GM12878 (cell line): ENCODE measurements at regions not wholly inside any gene's neighbourhood (a gene's known extent, or its start where the extent isn't known, plus 50 kb on each side); places are given as distances from the start of the nearest gene placed in this dataset.

Experiments
- ATAC-seq: fragments of 200-7000 bp; cut with Tn5 transposase; 3 replicates; pipeline ENCODE4 v1.9.1; 2020; ENCODE audit warnings: mild to moderate bottlenecking, moderate library complexity
- BruUV-seq: library from RNA; stranded (reverse); fragments of 400-500 nt; replicated peaks from 2 replicates; lab custom pipeline; 2021; lab: Mats Ljungman, UMichigan
- CTCF ChIA-PET: fragments of 300-600 bp; sonication (Branson Sonifier 250); formaldehyde crosslinking; extraction: SDS; loops from one replicate; lab custom pipeline; 2021; ENCODE audit warnings: inconsistent platforms; lab: Yijun Ruan, JAX
- POLR2A ChIA-PET: fragments of 350-600 bp; formaldehyde crosslinking; extraction: SDS; loops from one replicate; lab custom pipeline; 2021; ENCODE audit warnings: inconsistent platforms; lab: Charles Lee
- RAD21 ChIA-PET: fragments of 300-600 bp; sonication (Branson Sonifier 250); formaldehyde crosslinking; loops from one replicate; lab custom pipeline; 2023; ENCODE audit warnings: antibody characterized with exemption; ENCODE audit not compliant: unreplicated experiment; lab: Charles Lee
- SMC1A ChIA-PET: fragments of 300-600 bp; sonication (Branson Sonifier 250); formaldehyde crosslinking; loops from one replicate; lab custom pipeline; 2023; ENCODE audit not compliant: unreplicated experiment, uncharacterized antibody; lab: Charles Lee
- DNase-seq: peaks from one replicate; pipeline ENCODE4 v3.0.0-alpha.2; 2011; ENCODE audit warnings: low read depth, low spot score
- FAIRE-seq: peaks from 3 replicates; lab custom pipeline; 2011; peaks lifted over from hg19 to GRCh38; lab: Jason Lieb, UNC
- H2AFZ ChIP-seq: 2 replicates; pipeline ENCODE4 v1.6.0; 2011; ENCODE audit warnings: low read depth, low read length, control low read depth; ENCODE audit not compliant: control insufficient read depth
- H3K27ac ChIP-seq: 2 replicates; pipeline ENCODE4 v1.5.1; 2011; ENCODE audit warnings: control low read depth; ENCODE audit not compliant: control insufficient read depth, insufficient read depth
- H3K27me3 ChIP-seq, 2 experiments: replicated peaks in 1 of 2; 2 replicates each; pipeline versions ENCODE4 v1.6.0 to v1.6.1; 2011; ENCODE audit warnings: low read length in 1 of 2; ENCODE audit not compliant: control insufficient read depth in 2 of 2, insufficient read depth in 2 of 2
- H3K36me3 ChIP-seq, 2 experiments: 2 replicates each; pipeline ENCODE4 v1.5.1; 2011; ENCODE audit warnings: low read length in 1 of 2; ENCODE audit not compliant: control insufficient read depth in 2 of 2, insufficient read depth in 2 of 2
- H3K4me1 ChIP-seq: 2 replicates; pipeline ENCODE4 v1.6.1; 2011; ENCODE audit warnings: mild to moderate bottlenecking, low read length, moderate library complexity, mixed read lengths; ENCODE audit not compliant: control insufficient read depth, insufficient read depth
- H3K4me2 ChIP-seq: 2 replicates; pipeline ENCODE4 v1.6.0; 2011; ENCODE audit warnings: control low read depth; ENCODE audit not compliant: control insufficient read depth, insufficient read depth
- H3K4me3 ChIP-seq: fragments of 200-600 bp; sonication (generic); 2 replicates; pipeline ENCODE4 v1.5.1; 2016
- H3K79me2 ChIP-seq: 2 replicates; pipeline ENCODE4 v1.6.0; 2011; ENCODE audit warnings: low read length; ENCODE audit not compliant: control insufficient read depth, insufficient read depth
- H3K9ac ChIP-seq: 2 replicates; pipeline ENCODE4 v1.8.0; 2011; ENCODE audit warnings: low read length, control low read depth, mixed read lengths; ENCODE audit not compliant: control insufficient read depth, insufficient read depth
- H3K9me3 ChIP-seq: replicated peaks from 3 replicates; pipeline ENCODE4 v1.5.1; 2011; ENCODE audit warnings: mild to moderate bottlenecking, low read length; ENCODE audit not compliant: control insufficient read depth, insufficient read depth
- H4K20me1 ChIP-seq: 2 replicates; pipeline ENCODE4 v1.6.0; 2011; ENCODE audit not compliant: control insufficient read depth, insufficient read depth
- ATF7 ChIP-seq: fragments of 450-650 bp; IDR thresholded peaks from 2 replicates; pipeline ENCODE4 v1.6.1; 2016; ENCODE audit warnings: low read depth, mild to moderate bottlenecking
- BHLHE40 ChIP-seq, 2 experiments: fragments of 450-650 bp in 1 of 2; IDR thresholded peaks; 2 replicates each; pipeline ENCODE4 v1.6.1; 2011 to 2017; ENCODE audit warnings: low read depth in 2 of 2, borderline replicate concordance in 1 of 2, improper control_type of control experiment in 1 of 2, low read length in 1 of 2, mild to moderate bottlenecking in 1 of 2
- NBN ChIP-seq: fragments of 450-650 bp; IDR thresholded peaks from 2 replicates; pipeline ENCODE4 v1.6.1; 2016
- POLR2A ChIP-seq: IDR thresholded peaks from 2 replicates; pipeline ENCODE4 v1.6.1; 2011; ENCODE audit warnings: low read depth, mild to moderate bottlenecking, low read length
- POLR2AphosphoS2 ChIP-seq: IDR thresholded peaks from 2 replicates; pipeline ENCODE4 v1.6.1; 2011; ENCODE audit warnings: low read depth, mild to moderate bottlenecking, low read length, improper control_type of control experiment, moderate library complexity
- SRF ChIP-seq, 2 experiments: IDR thresholded peaks; 2 replicates each; pipeline ENCODE4 v1.6.1; 2011; ENCODE audit warnings: low read depth in 2 of 2, low read length in 2 of 2, mild to moderate bottlenecking in 1 of 2, moderate library complexity in 1 of 2
- YBX1 ChIP-seq: fragments of 450-650 bp; IDR thresholded peaks from 2 replicates; pipeline ENCODE4 v1.6.1; 2016; ENCODE audit warnings: antibody characterized with exemption
- WGBS: methylation state at CpG from one replicate; pipeline ENCODE4 v1.1.6; 2016; ENCODE audit warnings: low lambda C conversion rate; ENCODE audit not compliant: insufficient replicate concordance, insufficient coverage; ENCODE audit errors: missing lambda C conversion rate; 5-methylcytosine and 5-hydroxymethylcytosine counted together
- in situ Hi-C: fragments of 300-500 bp; cut with MboI; formaldehyde crosslinking; loops from 9 replicates; pipeline ENCODE4 v1.14.3; 2018; ENCODE audit warnings: mixed read lengths
- intact Hi-C: fragments of 100-400 bp; cut with micrococcal nuclease; formaldehyde crosslinking; loops from one replicate; pipeline ENCODE4 v1.14.2; 2022; ENCODE audit not compliant: unreplicated experiment
- TF ChIP-seq, protein P1 (sequence below): fragments of 450-650 bp; IDR thresholded peaks from 2 replicates; pipeline ENCODE4 v1.6.1; 2018; ENCODE audit warnings: borderline replicate concordance, mild to moderate bottlenecking; ENCODE audit not compliant: partially characterized antibody
- TF ChIP-seq, protein P2 (sequence below): IDR thresholded peaks from 2 replicates; pipeline ENCODE4 v1.6.1; 2012; ENCODE audit warnings: low read depth, low read length, improper control_type of control experiment

DNA sequence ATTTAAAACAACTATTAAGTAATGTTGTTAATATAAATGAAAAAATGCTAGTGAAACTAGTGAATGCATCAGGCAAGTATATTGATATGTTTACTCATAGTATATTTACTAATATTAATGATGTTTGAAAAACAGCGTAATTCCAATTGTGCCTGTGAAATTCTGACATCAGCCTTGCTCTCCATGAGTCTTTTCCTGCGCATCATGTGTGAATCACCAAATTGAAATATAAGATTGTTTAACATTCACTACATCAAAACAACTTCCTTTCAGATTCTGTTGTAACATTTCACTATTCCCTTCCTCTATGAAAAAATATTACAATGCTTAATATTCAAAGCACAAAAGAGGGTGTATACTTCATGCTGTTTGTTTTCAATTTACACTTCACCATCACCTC lies 1995.9 kb upstream of the SEL1L start:
- DNase-seq = no peak

More for the DNA sequence above, 1995.9 kb upstream of the SEL1L start:
- H3K4me3 ChIP-seq = no peak overlapping the region
- TF ChIP-seq YBX1 = no peak
- TF ChIP-seq, protein P1, sequence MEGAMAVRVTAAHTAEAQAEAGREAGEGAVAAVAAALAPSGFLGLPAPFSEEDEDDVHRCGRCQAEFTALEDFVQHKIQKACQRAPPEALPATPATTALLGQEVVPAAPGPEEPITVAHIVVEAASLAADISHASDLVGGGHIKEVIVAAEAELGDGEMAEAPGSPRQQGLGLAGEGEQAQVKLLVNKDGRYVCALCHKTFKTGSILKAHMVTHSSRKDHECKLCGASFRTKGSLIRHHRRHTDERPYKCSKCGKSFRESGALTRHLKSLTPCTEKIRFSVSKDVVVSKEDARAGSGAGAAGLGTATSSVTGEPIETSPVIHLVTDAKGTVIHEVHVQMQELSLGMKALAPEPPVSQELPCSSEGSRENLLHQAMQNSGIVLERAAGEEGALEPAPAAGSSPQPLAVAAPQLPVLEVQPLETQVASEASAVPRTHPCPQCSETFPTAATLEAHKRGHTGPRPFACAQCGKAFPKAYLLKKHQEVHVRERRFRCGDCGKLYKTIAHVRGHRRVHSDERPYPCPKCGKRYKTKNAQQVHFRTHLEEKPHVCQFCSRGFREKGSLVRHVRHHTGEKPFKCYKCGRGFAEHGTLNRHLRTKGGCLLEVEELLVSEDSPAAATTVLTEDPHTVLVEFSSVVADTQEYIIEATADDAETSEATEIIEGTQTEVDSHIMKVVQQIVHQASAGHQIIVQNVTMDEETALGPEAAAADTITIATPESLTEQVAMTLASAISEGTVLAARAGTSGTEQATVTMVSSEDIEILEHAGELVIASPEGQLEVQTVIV = no peak
- TF ChIP-seq BHLHE40 (IDR thresholded peaks at IDR 0.05; ENCODE audit: borderline replicate concordance in 1 of 2, low read depth in 2 of 2, low read length in 1 of 2) = no peak
- no peak for TF ChIP-seq NBN
- no peak for TF ChIP-seq SRF (IDR thresholded peaks at IDR 0.05; ENCODE audit: low read depth in 2 of 2, low read length in 2 of 2)
- TF ChIP-seq, protein P2, sequence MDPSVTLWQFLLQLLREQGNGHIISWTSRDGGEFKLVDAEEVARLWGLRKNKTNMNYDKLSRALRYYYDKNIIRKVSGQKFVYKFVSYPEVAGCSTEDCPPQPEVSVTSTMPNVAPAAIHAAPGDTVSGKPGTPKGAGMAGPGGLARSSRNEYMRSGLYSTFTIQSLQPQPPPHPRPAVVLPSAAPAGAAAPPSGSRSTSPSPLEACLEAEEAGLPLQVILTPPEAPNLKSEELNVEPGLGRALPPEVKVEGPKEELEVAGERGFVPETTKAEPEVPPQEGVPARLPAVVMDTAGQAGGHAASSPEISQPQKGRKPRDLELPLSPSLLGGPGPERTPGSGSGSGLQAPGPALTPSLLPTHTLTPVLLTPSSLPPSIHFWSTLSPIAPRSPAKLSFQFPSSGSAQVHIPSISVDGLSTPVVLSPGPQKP = no peak
- no peak for TF ChIP-seq POLR2A
- TF ChIP-seq POLR2AphosphoS2 = no peak
- no peak for TF ChIP-seq ATF7
- CTCF ChIA-PET = no interaction called here
- SMC1A ChIA-PET = no interaction called here
- ATAC-seq (no peak), FAIRE-seq (no peak)
- H2AFZ ChIP-seq = no peak overlapping the region
- RAD21 ChIA-PET = interaction anchor here (0.6 kb wide), 1 partner anchor 178 kb away, joined by 3 read pairs; no protein-coding TSS in a partner anchor
- H4K20me1 ChIP-seq = no peaks in the 10 kb centered on the region
- WGBS = 82% methylated on average over 2 of the region's 2 CpGs
- H3K36me3 ChIP-seq = no peaks in the 10 kb centered on the region
- H3K9me3 ChIP-seq = no peaks in the 10 kb centered on the region
- H3K4me2 ChIP-seq = no peak overlapping the region
- no peaks in the 10 kb centered on the region for H3K27me3 ChIP-seq
- POLR2A ChIA-PET = no interaction called here
- H3K27ac ChIP-seq = no peak overlapping the region
- intact Hi-C loops = no loop called here
- no peaks in the 10 kb centered on the region for H3K4me1 ChIP-seq
- in situ Hi-C loops = no loop called here
- no peak overlapping the region for H3K9ac ChIP-seq
- H3K79me2 ChIP-seq = no peaks in the 10 kb centered on the region
- no TSS peak for BruUV-seq
